Muscle layer of colon (tissue), 2 donors: ENCODE measurements at regions not wholly inside any gene's neighbourhood (a gene's known extent, or its start where the extent isn't known, plus 50 kb on each side); places are given as distances from the start of the nearest gene placed in this dataset.

Experiments
- H3K27ac ChIP-seq: one replicate; pipeline ENCODE4 v1.7.0; 2013; ENCODE audit warnings: low read depth, mild to moderate bottlenecking, low read length, moderate library complexity
- H3K27me3 ChIP-seq, 2 donors: one replicate each; pipeline ENCODE4 v1.7.0; 2013; ENCODE audit warnings: low read length in 2 of 2, mild to moderate bottlenecking in 2 of 2; ENCODE audit not compliant: insufficient read depth in 2 of 2, control insufficient read depth in 1 of 2
- H3K36me3 ChIP-seq: one replicate; pipeline ENCODE4 v1.7.0; 2013; ENCODE audit warnings: mild to moderate bottlenecking, low read length; ENCODE audit not compliant: insufficient read depth
- H3K4me1 ChIP-seq: one replicate; pipeline ENCODE4 v1.7.0; 2013; ENCODE audit warnings: mild to moderate bottlenecking, low read length; ENCODE audit not compliant: insufficient read depth
- H3K4me3 ChIP-seq, 2 donors: one replicate each; pipeline ENCODE4 v1.7.0; 2013; ENCODE audit warnings: low read length in 2 of 2, low read depth in 1 of 2, mild to moderate bottlenecking in 1 of 2, moderate library complexity in 1 of 2
- H3K9ac ChIP-seq: one replicate; pipeline ENCODE4 v1.7.0; 2013; ENCODE audit warnings: low read length
- H3K9me3 ChIP-seq: one replicate; pipeline ENCODE4 v1.7.0; 2013; ENCODE audit warnings: mild to moderate bottlenecking, low read length
- donor health status: abdominal sarcoma.
- donor health status: Adenocarcinoma of cecum.

DNA sequence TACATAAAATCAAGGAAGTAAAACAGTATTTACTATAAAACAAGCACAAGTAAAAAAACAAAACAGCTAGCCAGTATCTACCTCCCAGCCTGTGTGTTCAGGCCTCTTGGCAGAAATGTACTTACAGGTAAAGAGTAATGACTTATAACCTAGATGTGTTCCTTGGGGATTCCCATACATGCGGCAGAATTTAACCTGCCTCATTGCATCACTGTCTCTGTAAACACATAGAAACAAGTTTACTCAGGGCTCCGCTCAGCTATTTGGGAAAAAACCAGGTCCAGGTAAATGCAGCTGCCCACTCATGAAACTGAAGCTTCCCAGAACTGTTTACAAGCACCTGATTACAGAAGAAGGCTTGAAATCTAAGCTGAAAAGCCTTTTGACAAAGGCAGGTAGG lies 50.7 kb upstream of the SERP2 start:
- Histone ChIP-seq H3K4me1 (peaks cover 18% of the 10 kb centered on the region), H3K9me3 (no peaks in the 10 kb centered on the region), H3K4me3 (no peak overlapping the region), H3K27ac (no peak overlapping the region), H3K27me3 (no peaks in the 10 kb centered on the region), H3K9ac (no peak overlapping the region), H3K36me3 (no peaks in the 10 kb centered on the region)

GRCh38 chr13:44323754-44324153 lies 49.9 kb upstream of the SERP2 start:
- H3K4me1 ChIP-seq = peaks cover 18% of the 10 kb centered on the region
- H3K4me3 ChIP-seq = no peak overlapping the region
- H3K9ac ChIP-seq = no peak overlapping the region
- H3K9me3 ChIP-seq = no peaks in the 10 kb centered on the region
- H3K27me3 ChIP-seq = no peaks in the 10 kb centered on the region
- no peak overlapping the region for H3K27ac ChIP-seq
- H3K36me3 ChIP-seq = no peaks in the 10 kb centered on the region
